HEK293T (cell line): ENCODE measurements at regions not wholly inside any gene's neighbourhood (a gene's known extent, or its start where the extent isn't known, plus 50 kb on each side); places are given as distances from the start of the nearest gene placed in this dataset.

Experiments
- FOXA1 ChIP-seq: fragments of 450-650 bp; IDR thresholded peaks from 2 replicates; pipeline ENCODE4 v1.6.1; 2016; ENCODE audit warnings: mild to moderate bottlenecking
- FOXM1 ChIP-seq: fragments of 450-650 bp; IDR thresholded peaks from 2 replicates; pipeline ENCODE4 v1.6.1; 2017; ENCODE audit warnings: mild to moderate bottlenecking, borderline replicate concordance
- SP1 ChIP-seq: fragments of 450-650 bp; IDR thresholded peaks from 2 replicates; pipeline ENCODE4 v1.6.1; 2017
- ZNF384 ChIP-seq: fragments of 450-650 bp; IDR thresholded peaks from 2 replicates; pipeline ENCODE4 v1.6.1; 2016

DNA sequence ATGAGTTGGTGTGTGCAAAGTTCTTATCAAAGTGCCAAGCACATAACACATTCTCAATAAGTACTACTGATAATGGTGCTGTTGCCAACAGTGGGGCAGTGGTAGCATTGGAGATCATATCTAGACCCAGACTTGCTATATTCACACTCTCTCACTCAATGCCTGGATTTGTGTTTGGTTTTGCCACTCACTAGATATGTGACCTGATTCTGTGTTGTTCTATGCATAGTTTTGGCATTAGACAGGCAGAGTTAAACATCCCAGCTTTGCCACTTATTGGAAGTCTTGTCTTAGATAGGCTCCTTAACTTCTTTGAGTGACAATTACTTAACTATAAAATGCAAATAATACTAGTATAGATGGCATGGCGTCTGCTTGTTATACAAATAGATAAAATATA lies 642.6 kb upstream of the CCDC179 start:
- TF ChIP-seq ZNF384 (no peak), SP1 (no peak), FOXA1 (no peak), FOXM1 (no peak)
